ENCODE measurements at regions not wholly inside any gene's neighbourhood (a gene's known extent, or its start where the extent isn't known, plus 50 kb on each side); places are given as distances from the start of the nearest gene placed in this dataset.

GRCh38 chr2:215506604-215506990 lies 70.7 kb upstream of the FN1 start:
- CTCF ChIA-PET = interaction anchor here (0.7 kb wide), 2 partner anchors 430 to 497 kb away, joined by 3 to 5 read pairs; no protein-coding TSS in a partner anchor
- Mint-ChIP-seq H3K4me1 (no peaks in the 10 kb centered on the region), H3K27me3 (ENCODE audit: low read depth) (no peaks in the 10 kb centered on the region), H3K9me3 (no peaks in the 10 kb centered on the region), H3K36me3 (no peaks in the 10 kb centered on the region), H3K4me3 (no peak overlapping the region), H3K27ac (no peak overlapping the region)
- DNase-seq (ENCODE audit: low spot score) = no peak
- TF ChIP-seq IRF2 (CRISPR knock-in tag; IDR thresholded peaks at IDR 0.05; ENCODE audit: borderline replicate concordance, low read depth) (no peak), ESRRA (CRISPR knock-in tag; IDR thresholded peaks at IDR 0.05; ENCODE audit: borderline replicate concordance) (no peak), ZNF232 (CRISPR knock-in tag; IDR thresholded peaks at IDR 0.05) (no peak), ATF6 (CRISPR knock-in tag; IDR thresholded peaks at IDR 0.05) (no peak), ETV6 (CRISPR knock-in tag; IDR thresholded peaks at IDR 0.05) (no peak), SP1 (CRISPR knock-in tag; conservative IDR thresholded peaks at IDR 0.05) (no peak), RELA (CRISPR knock-in tag; IDR thresholded peaks at IDR 0.05; ENCODE audit: borderline replicate concordance) (no peak), E2F1 (CRISPR knock-in tag; IDR thresholded peaks at IDR 0.05) (no peak), PRRX2 (CRISPR knock-in tag; IDR thresholded peaks at IDR 0.05) (no peak), OVOL2 (CRISPR knock-in tag; IDR thresholded peaks at IDR 0.05; ENCODE audit: borderline replicate concordance) (no peak), ZNF416 (CRISPR knock-in tag; IDR thresholded peaks at IDR 0.05) (no peak), ZSCAN18 (CRISPR knock-in tag; IDR thresholded peaks at IDR 0.05) (no peak), NR3C1 (CRISPR knock-in tag; conservative IDR thresholded peaks at IDR 0.05; ENCODE audit: low read depth) (no peak), NFATC4 (CRISPR knock-in tag; IDR thresholded peaks at IDR 0.05) (no peak), MYBL2 (CRISPR knock-in tag; IDR thresholded peaks at IDR 0.05) (no peak), E2F5 (CRISPR knock-in tag; IDR thresholded peaks at IDR 0.05) (no peak), ZNF671 (CRISPR knock-in tag; IDR thresholded peaks at IDR 0.05) (no peak), GABPB1 (CRISPR knock-in tag; IDR thresholded peaks at IDR 0.05) (no peak), JUN (CRISPR knock-in tag; IDR thresholded peaks at IDR 0.05) (no peak)
- POLR2A ChIA-PET = no interaction called here
- ATAC-seq = no peak

- H3K27me3 Mint-ChIP-seq (ENCODE audit: low read depth) = no peaks in the 10 kb centered on the region
- H3K9me3 Mint-ChIP-seq = no peaks in the 10 kb centered on the region
- POLR2A ChIA-PET = no interaction called here
- H3K27ac Mint-ChIP-seq = no peak overlapping the region
- CTCF ChIA-PET = no interaction called here
- DNase-seq (ENCODE audit: low spot score) (no peak), ATAC-seq (no peak)
- H3K36me3 Mint-ChIP-seq = no peaks in the 10 kb centered on the region
- no peaks in the 10 kb centered on the region for H3K4me1 Mint-ChIP-seq
- no peak overlapping the region for H3K4me3 Mint-ChIP-seq
- TF ChIP-seq USF1 (CRISPR knock-in tag; IDR thresholded peaks at IDR 0.05) = no peak
- TF ChIP-seq NR2C2 (CRISPR knock-in tag; IDR thresholded peaks at IDR 0.05) = no peak
- TF ChIP-seq PREB (CRISPR knock-in tag; IDR thresholded peaks at IDR 0.05; ENCODE audit: borderline replicate concordance) = no peak
- no peak for TF ChIP-seq ARID4B (CRISPR knock-in tag; IDR thresholded peaks at IDR 0.05; ENCODE audit: borderline replicate concordance)
- no peak for TF ChIP-seq ATF3 (CRISPR knock-in tag; conservative IDR thresholded peaks at IDR 0.05)
- no peak for TF ChIP-seq MXD4 (CRISPR knock-in tag; IDR thresholded peaks at IDR 0.05; ENCODE audit: borderline replicate concordance)
Measured at GRCh38 chr2:215505044-215505786, 69.3 kb upstream of the FN1 start.
